ENCODE measurements at regions not wholly inside any gene's neighbourhood (a gene's known extent, or its start where the extent isn't known, plus 50 kb on each side); places are given as distances from the start of the nearest gene placed in this dataset.

DNA sequence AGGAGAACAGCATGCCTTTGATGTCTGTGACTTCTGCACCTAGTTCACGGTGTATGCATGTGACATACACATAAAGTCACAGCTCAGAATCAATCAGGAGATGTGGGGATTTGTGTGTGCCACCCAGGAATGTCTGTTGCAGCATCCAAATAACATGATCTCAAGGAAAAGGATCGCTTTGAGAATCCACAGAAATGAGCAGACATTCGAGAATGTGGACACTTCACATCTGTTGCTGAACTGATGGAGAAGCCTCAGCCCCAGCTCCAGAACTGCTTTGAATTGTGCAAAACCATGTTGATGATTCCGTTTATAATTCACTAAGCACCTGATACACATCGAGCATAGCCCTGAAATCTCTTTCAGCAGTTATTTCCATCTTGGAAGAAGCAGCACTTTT is 208.6 kb downstream of the CMPK2 start:
- Mint-ChIP-seq H3K36me3 (no peaks in the 10 kb centered on the region), H3K4me3 (no peak overlapping the region), H3K4me1 (no peaks in the 10 kb centered on the region), H3K27ac (no peak overlapping the region), H3K9me3 (peaks cover 0 to 1% (median 0%) of the 10 kb centered on the region in 11 donors), H3K27me3 (peaks cover 0 to 7% (median 0%) of the 10 kb centered on the region in 5 donors)
- CTCF ChIA-PET = no interaction called here
- H3K9me3 ChIP-seq (ENCODE audit: control insufficient read depth in 2 of 3, low read length in 3 of 3) = no peaks in the 10 kb centered on the region
- H3K4me3 ChIP-seq (ENCODE audit: low read length) = no peak overlapping the region
- no peaks in the 10 kb centered on the region for H3K27me3 ChIP-seq (ENCODE audit: control insufficient read depth in 2 of 2, insufficient read depth in 2 of 2, low read length in 2 of 2)
- intact Hi-C loops (cut with micrococcal nuclease) = no loop called here
- no peaks in the 10 kb centered on the region for H3K36me3 ChIP-seq (ENCODE audit: control insufficient read depth in 2 of 3, insufficient read depth in 3 of 3, low read length in 3 of 3)
- H3K4me1 ChIP-seq (ENCODE audit: control insufficient read depth in 2 of 2, insufficient read depth in 2 of 2, low read length in 2 of 2) = no peaks in the 10 kb centered on the region
- ATAC-seq = no peak
- POLR2A ChIA-PET = no interaction called here
- DNase-seq = no peak
- H3K27ac ChIP-seq (ENCODE audit: low read depth, low read length) = no peak overlapping the region

- Histone ChIP-seq H3K4me3 (ENCODE audit: low read length) (no peak overlapping the region), H3K36me3 (ENCODE audit: control insufficient read depth in 2 of 3, insufficient read depth in 3 of 3, low read length in 3 of 3) (no peaks in the 10 kb centered on the region), H3K27me3 (ENCODE audit: control insufficient read depth in 2 of 2, insufficient read depth in 2 of 2, low read length in 2 of 2) (no peaks in the 10 kb centered on the region), H3K4me1 (ENCODE audit: control insufficient read depth in 2 of 2, insufficient read depth in 2 of 2, low read length in 2 of 2) (no peaks in the 10 kb centered on the region), H3K27ac (ENCODE audit: low read depth, low read length) (no peak overlapping the region), H3K9me3 (ENCODE audit: control insufficient read depth in 2 of 3, low read length in 3 of 3) (no peaks in the 10 kb centered on the region)
- DNase-seq (no peak), ATAC-seq (no peak)
- peaks cover 0 to 1% (median 0%) of the 10 kb centered on the region in 11 donors for H3K9me3 Mint-ChIP-seq
- no peak overlapping the region for H3K27ac Mint-ChIP-seq
- H3K27me3 Mint-ChIP-seq = peaks cover 0 to 10% (median 0%) of the 10 kb centered on the region in 5 donors
- no peak overlapping the region for H3K4me3 Mint-ChIP-seq
- H3K36me3 Mint-ChIP-seq = no peaks in the 10 kb centered on the region
- intact Hi-C loops (cut with micrococcal nuclease) = no loop called here
- POLR2A ChIA-PET = no interaction called here
- CTCF ChIA-PET = no interaction called here
- H3K4me1 Mint-ChIP-seq = no peaks in the 10 kb centered on the region
Observed at GRCh38 chr2:6657855-6658254, 207.9 kb downstream of the CMPK2 start.

GRCh38 chr2:6664332-6665061 is 201.2 kb downstream of the CMPK2 start:
- intact Hi-C loops (cut with micrococcal nuclease) = no loop called here
- ATAC-seq (no peak), DNase-seq (no peak)
- ChIA-PET POLR2A (no interaction called here), CTCF (no interaction called here)
- no peaks in the 10 kb centered on the region for H3K27me3 ChIP-seq (ENCODE audit: control insufficient read depth in 2 of 2, insufficient read depth in 2 of 2, low read length in 2 of 2)
- no peak overlapping the region for H3K27ac ChIP-seq (ENCODE audit: low read depth, low read length)
- H3K9me3 Mint-ChIP-seq = peaks cover 0 to 4% (median 0%) of the 10 kb centered on the region in 11 donors
- H3K4me1 Mint-ChIP-seq = no peaks in the 10 kb centered on the region
- H3K4me3 Mint-ChIP-seq = no peak overlapping the region
- no peaks in the 10 kb centered on the region for H3K4me1 ChIP-seq (ENCODE audit: control insufficient read depth in 2 of 2, insufficient read depth in 2 of 2, low read length in 2 of 2)
- H3K36me3 Mint-ChIP-seq = no peaks in the 10 kb centered on the region
- no peak overlapping the region for H3K4me3 ChIP-seq (ENCODE audit: low read length)
- no peaks in the 10 kb centered on the region for H3K36me3 ChIP-seq (ENCODE audit: control insufficient read depth in 2 of 3, insufficient read depth in 3 of 3, low read length in 3 of 3)
- H3K9me3 ChIP-seq (ENCODE audit: control insufficient read depth in 2 of 3, low read length in 3 of 3) = no peaks in the 10 kb centered on the region
- no peak overlapping the region for H3K27ac Mint-ChIP-seq
- peaks cover 0 to 24% (median 10%) of the 10 kb centered on the region in 5 donors for H3K27me3 Mint-ChIP-seq

DNA sequence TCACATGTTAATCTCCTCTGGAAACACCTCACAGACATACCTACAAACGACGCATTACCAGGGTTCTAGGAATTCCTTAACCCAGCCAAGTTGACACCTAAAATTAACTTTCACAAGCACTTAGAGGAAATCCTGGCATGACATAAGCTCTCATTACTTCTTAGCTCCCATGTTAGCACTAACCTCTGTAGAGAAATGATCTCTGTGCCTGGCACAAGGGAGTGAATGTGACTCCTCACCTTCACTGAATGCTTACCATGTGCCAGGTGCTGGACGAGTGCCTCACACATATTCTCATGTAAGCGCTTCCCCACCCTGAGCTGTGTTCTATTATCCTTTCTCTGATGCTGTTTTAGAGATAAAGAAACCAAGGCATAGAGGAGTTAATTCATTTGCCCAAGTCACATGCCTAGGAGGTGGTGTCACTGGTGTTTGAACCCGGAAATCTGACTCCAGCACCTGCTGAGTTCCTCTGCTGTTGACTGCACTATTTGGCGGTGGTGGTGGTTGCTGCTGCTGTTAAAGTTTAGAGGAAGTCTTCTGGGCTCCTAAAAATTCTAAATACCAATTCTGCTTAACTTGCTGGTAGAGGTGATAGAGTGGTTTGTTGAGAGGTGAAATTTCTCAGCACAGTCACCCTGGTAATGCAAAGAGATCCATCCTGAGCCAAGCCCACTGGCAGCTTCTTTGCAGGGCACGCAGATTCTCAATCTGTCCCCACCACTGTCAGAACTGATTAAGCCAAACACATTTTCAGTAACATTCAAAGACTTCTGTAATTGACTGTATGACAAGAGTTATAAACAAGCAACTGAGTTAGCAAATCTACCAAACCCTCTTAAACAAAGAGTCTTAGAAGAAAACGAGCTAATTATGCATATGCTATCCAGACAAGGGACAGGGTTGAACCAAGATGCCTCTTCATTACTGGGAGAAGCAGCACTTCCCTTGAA is 200.3 kb downstream of the CMPK2 start:
- no peak overlapping the region for H3K27ac Mint-ChIP-seq
- DNase-seq (no peak), ATAC-seq (no peak)
- ChIA-PET CTCF (no interaction called here), POLR2A (no interaction called here)
- peaks cover 0 to 4% (median 0%) of the 10 kb centered on the region in 11 donors for H3K9me3 Mint-ChIP-seq
- intact Hi-C loops (cut with micrococcal nuclease) = no loop called here
- H3K4me1 Mint-ChIP-seq = no peaks in the 10 kb centered on the region
- peaks cover 0 to 28% (median 10%) of the 10 kb centered on the region in 5 donors for H3K27me3 Mint-ChIP-seq
- no peaks in the 10 kb centered on the region for H3K27me3 ChIP-seq (ENCODE audit: control insufficient read depth in 2 of 2, insufficient read depth in 2 of 2, low read length in 2 of 2)
- H3K27ac ChIP-seq (ENCODE audit: low read depth, low read length) = no peak overlapping the region
- no peak overlapping the region for H3K4me3 ChIP-seq (ENCODE audit: low read length)
- H3K4me1 ChIP-seq (ENCODE audit: control insufficient read depth in 2 of 2, insufficient read depth in 2 of 2, low read length in 2 of 2) = no peaks in the 10 kb centered on the region
- H3K9me3 ChIP-seq (ENCODE audit: control insufficient read depth in 2 of 3, low read length in 3 of 3) = no peaks in the 10 kb centered on the region
- H3K36me3 Mint-ChIP-seq = no peaks in the 10 kb centered on the region
- no peaks in the 10 kb centered on the region for H3K36me3 ChIP-seq (ENCODE audit: control insufficient read depth in 2 of 3, insufficient read depth in 3 of 3, low read length in 3 of 3)
- H3K4me3 Mint-ChIP-seq = no peak overlapping the region

DNA sequence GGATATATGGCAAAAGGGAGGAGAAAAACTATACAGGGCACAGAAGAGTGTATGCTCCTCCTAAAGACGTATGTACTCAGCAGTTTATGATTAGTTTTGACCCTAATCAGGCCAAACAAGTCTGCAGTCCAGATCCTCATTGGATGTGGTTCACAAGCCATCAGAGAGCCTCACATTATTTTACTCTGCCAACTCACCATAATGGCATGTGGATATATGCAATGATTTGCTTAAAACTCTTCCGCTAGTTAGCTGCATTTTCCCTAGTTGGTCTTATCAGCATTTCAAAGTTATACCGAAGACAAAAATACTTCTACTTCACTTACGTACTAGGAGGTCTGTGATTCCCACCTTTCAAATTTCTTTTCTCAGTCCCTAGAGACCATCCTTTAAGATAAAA is 198.4 kb downstream of the CMPK2 start:
- intact Hi-C loops (cut with micrococcal nuclease) = no loop called here
- Histone ChIP-seq H3K36me3 (ENCODE audit: control insufficient read depth in 2 of 3, insufficient read depth in 3 of 3, low read length in 3 of 3) (no peaks in the 10 kb centered on the region), H3K4me3 (ENCODE audit: low read length) (no peak overlapping the region), H3K9me3 (ENCODE audit: control insufficient read depth in 2 of 3, low read length in 3 of 3) (no peaks in the 10 kb centered on the region), H3K27ac (ENCODE audit: low read depth, low read length) (no peak overlapping the region), H3K4me1 (ENCODE audit: control insufficient read depth in 2 of 2, insufficient read depth in 2 of 2, low read length in 2 of 2) (no peaks in the 10 kb centered on the region), H3K27me3 (ENCODE audit: control insufficient read depth in 2 of 2, insufficient read depth in 2 of 2, low read length in 2 of 2) (no peaks in the 10 kb centered on the region)
- peaks cover 0 to 4% (median 0%) of the 10 kb centered on the region in 11 donors for H3K9me3 Mint-ChIP-seq
- no peak overlapping the region for H3K27ac Mint-ChIP-seq
- no peaks in the 10 kb centered on the region for H3K4me1 Mint-ChIP-seq
- POLR2A ChIA-PET = no interaction called here
- no peak for DNase-seq
- no peak for ATAC-seq
- H3K27me3 Mint-ChIP-seq = peaks cover 0 to 32% (median 10%) of the 10 kb centered on the region in 5 donors
- no peak overlapping the region for H3K4me3 Mint-ChIP-seq
- CTCF ChIA-PET = interaction anchor here (0.7 kb wide), 1 partner anchor 515 kb away, joined by 4 read pairs; no protein-coding TSS in a partner anchor
- no peaks in the 10 kb centered on the region for H3K36me3 Mint-ChIP-seq

- POLR2A ChIA-PET = no interaction called here
- CTCF ChIA-PET = no interaction called here
- H3K27me3 ChIP-seq (ENCODE audit: control insufficient read depth in 2 of 2, insufficient read depth in 2 of 2, low read length in 2 of 2) = no peaks in the 10 kb centered on the region
- H3K27ac ChIP-seq (ENCODE audit: low read depth, low read length) = no peak overlapping the region
- H3K27me3 Mint-ChIP-seq = peaks cover 0 to 38% (median 16%) of the 10 kb centered on the region in 5 donors
- no peak overlapping the region for H3K4me3 ChIP-seq (ENCODE audit: low read length)
- peaks cover 0 to 4% (median 0%) of the 10 kb centered on the region in 11 donors for H3K9me3 Mint-ChIP-seq
- no peaks in the 10 kb centered on the region for H3K36me3 Mint-ChIP-seq
- DNase-seq (no peak), ATAC-seq (no peak)
- no peaks in the 10 kb centered on the region for H3K36me3 ChIP-seq (ENCODE audit: control insufficient read depth in 2 of 3, insufficient read depth in 3 of 3, low read length in 3 of 3)
- intact Hi-C loops (cut with micrococcal nuclease) = no loop called here
- H3K4me1 Mint-ChIP-seq = no peaks in the 10 kb centered on the region
- H3K9me3 ChIP-seq (ENCODE audit: control insufficient read depth in 2 of 3, low read length in 3 of 3) = no peaks in the 10 kb centered on the region
- H3K4me3 Mint-ChIP-seq = no peak overlapping the region
- no peaks in the 10 kb centered on the region for H3K4me1 ChIP-seq (ENCODE audit: control insufficient read depth in 2 of 2, insufficient read depth in 2 of 2, low read length in 2 of 2)
- H3K27ac Mint-ChIP-seq = no peak overlapping the region
Observed at GRCh38 chr2:6671913-6672312, 193.8 kb downstream of the CMPK2 start.
